Testis (tissue), 2 donors: ENCODE measurements at regions not wholly inside any gene's neighbourhood (a gene's known extent, or its start where the extent isn't known, plus 50 kb on each side); places are given as distances from the start of the nearest gene placed in this dataset.

Source experiments
- POLR2A ChIP-seq: fragments of 450-650 bp; IDR thresholded peaks from one replicate; pipeline ENCODE4 v1.6.1; 2017; ENCODE audit warnings: antibody characterized with exemption, mild to moderate bottlenecking, moderate library complexity
- TF ChIP-seq, protein P1 (sequence below), 3 experiments: fragments of 450-650 bp in 2 of 3; fragments of 200-600 bp in 1 of 3; sonication (generic) in 1 of 3; IDR thresholded peaks; one replicate each; pipeline ENCODE4 v1.5.1; 2016 to 2019; ENCODE audit warnings: antibody characterized with exemption in 3 of 3, mild to moderate bottlenecking in 2 of 3, moderate library complexity in 1 of 3

DNA sequence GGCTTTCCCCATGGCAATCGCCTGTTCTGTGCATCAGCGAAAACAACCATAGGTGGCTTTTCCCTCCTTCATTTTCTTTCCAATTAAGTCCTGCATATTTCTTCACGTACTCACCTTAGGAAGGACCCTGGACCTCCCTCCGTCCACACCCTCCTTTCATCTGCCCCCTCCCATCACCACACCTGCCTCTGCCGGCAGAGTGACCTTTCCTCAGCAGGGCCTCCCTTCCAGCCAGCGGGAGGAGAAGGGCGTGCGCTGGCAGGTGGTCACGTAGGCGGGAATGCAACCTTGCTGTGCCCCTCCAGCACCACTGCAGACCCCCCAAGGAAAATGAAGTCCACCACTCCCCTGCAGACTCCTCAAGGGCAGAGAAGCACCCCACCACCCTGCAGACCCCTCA lies 61.1 kb downstream of the GSX1 start:
- TF ChIP-seq POLR2A: no peak
- TF ChIP-seq, protein P1, sequence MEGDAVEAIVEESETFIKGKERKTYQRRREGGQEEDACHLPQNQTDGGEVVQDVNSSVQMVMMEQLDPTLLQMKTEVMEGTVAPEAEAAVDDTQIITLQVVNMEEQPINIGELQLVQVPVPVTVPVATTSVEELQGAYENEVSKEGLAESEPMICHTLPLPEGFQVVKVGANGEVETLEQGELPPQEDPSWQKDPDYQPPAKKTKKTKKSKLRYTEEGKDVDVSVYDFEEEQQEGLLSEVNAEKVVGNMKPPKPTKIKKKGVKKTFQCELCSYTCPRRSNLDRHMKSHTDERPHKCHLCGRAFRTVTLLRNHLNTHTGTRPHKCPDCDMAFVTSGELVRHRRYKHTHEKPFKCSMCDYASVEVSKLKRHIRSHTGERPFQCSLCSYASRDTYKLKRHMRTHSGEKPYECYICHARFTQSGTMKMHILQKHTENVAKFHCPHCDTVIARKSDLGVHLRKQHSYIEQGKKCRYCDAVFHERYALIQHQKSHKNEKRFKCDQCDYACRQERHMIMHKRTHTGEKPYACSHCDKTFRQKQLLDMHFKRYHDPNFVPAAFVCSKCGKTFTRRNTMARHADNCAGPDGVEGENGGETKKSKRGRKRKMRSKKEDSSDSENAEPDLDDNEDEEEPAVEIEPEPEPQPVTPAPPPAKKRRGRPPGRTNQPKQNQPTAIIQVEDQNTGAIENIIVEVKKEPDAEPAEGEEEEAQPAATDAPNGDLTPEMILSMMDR (IDR thresholded peaks at IDR 0.05): no peak
